Right lobe of liver (tissue), 4 donors: ENCODE measurements at regions not wholly inside any gene's neighbourhood (a gene's known extent, or its start where the extent isn't known, plus 50 kb on each side); places are given as distances from the start of the nearest gene placed in this dataset.

Experiments
- CTCF ChIP-seq, 4 donors: fragments of 200-600 bp in 3 of 4; fragments of 450-650 bp in 1 of 4; IDR thresholded peaks; one replicate each; pipeline versions ENCODE4 v1.5.1 to v1.8.0; 2016 to 2022; ENCODE audit warnings: antibody characterized with exemption in 4 of 4, mild to moderate bottlenecking in 2 of 4
- POLR2A ChIP-seq: fragments of 450-650 bp; IDR thresholded peaks from one replicate; pipeline ENCODE4 v1.6.1; 2017; ENCODE audit warnings: antibody characterized with exemption, mild to moderate bottlenecking
- donor health status: DM: no; HTN: no; CAD: no.
- donor health status: DM: no; HTN: no; CAD: no.
- donor health status: DM: no; HTN: yes; CAD: no.

- TF ChIP-seq CTCF (IDR thresholded peaks at IDR 0.05) (no peak), POLR2A (no peak)
These were observed 53.2 kb upstream of the SPTLC3 start for GRCh38 chr20:12955611-12956010.
